OCI-LY3 (cell line): ENCODE measurements at regions not wholly inside any gene's neighbourhood (a gene's known extent, or its start where the extent isn't known, plus 50 kb on each side); places are given as distances from the start of the nearest gene placed in this dataset.

Experiments
- EZH2phosphoT487 ChIP-seq: fragments of 200-600 bp; shearing (Covaris generic); IDR thresholded peaks from 2 replicates; pipeline ENCODE4 v1.6.1; 2018; ENCODE audit warnings: antibody characterized with exemption, mixed run types, low read depth
- TF ChIP-seq, protein P1 (sequence below): fragments of 200-600, 300-600 bp; sonication (generic); IDR thresholded peaks from 2 replicates; pipeline ENCODE4 v1.5.1; 2014; ENCODE audit warnings: antibody characterized with exemption, low read length, low read depth

DNA sequence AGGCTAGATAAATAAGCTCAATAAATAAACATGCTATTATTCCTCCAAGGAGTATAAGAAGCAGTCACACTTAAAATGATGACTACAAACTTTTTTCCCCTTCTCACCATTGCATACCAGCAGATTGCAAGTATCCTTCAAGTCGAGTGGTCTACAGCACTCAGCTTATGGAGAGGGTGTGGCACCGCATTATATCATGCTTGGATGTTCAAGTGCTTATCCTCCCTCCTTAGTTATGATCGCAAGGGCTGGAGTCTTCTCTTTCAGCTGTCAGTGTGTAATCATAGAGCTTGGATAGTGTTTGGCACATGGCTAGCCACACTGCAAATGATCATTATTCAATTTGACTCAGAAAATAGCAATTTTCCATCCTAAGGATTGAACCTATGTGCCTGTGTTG, 124.0 kb downstream of the CARTPT start:
- TF ChIP-seq, protein P1, sequence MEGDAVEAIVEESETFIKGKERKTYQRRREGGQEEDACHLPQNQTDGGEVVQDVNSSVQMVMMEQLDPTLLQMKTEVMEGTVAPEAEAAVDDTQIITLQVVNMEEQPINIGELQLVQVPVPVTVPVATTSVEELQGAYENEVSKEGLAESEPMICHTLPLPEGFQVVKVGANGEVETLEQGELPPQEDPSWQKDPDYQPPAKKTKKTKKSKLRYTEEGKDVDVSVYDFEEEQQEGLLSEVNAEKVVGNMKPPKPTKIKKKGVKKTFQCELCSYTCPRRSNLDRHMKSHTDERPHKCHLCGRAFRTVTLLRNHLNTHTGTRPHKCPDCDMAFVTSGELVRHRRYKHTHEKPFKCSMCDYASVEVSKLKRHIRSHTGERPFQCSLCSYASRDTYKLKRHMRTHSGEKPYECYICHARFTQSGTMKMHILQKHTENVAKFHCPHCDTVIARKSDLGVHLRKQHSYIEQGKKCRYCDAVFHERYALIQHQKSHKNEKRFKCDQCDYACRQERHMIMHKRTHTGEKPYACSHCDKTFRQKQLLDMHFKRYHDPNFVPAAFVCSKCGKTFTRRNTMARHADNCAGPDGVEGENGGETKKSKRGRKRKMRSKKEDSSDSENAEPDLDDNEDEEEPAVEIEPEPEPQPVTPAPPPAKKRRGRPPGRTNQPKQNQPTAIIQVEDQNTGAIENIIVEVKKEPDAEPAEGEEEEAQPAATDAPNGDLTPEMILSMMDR = no peak
- TF ChIP-seq EZH2phosphoT487 = no peak
